Fibroblast of lung (primary cell): ENCODE measurements at regions not wholly inside any gene's neighbourhood (a gene's known extent, or its start where the extent isn't known, plus 50 kb on each side); places are given as distances from the start of the nearest gene placed in this dataset.

Experiments used
- CTCF ChIP-seq, 2 donors: IDR thresholded peaks in 1 of 2; conservative IDR thresholded peaks in 1 of 2; 1 replicate in 1 of 2; 2 replicates in 1 of 2; pipeline ENCODE4 v1.5.1; 2011 to 2012; ENCODE audit warnings: low read length in 2 of 2, control low read depth in 1 of 2, inconsistent platforms in 1 of 2, low read depth in 1 of 2, mild to moderate bottlenecking in 1 of 2
- EZH2 ChIP-seq: IDR thresholded peaks from 2 replicates; pipeline ENCODE4 v1.5.1; 2012; ENCODE audit warnings: low read length, control low read depth, mild to moderate bottlenecking; ENCODE audit errors: missing control alignments

GRCh38 chrX:147485207-147485606 lies 426.5 kb upstream of the FMR1 start:
- no peak for TF ChIP-seq CTCF (conservative IDR thresholded peaks at IDR 0.05 in 1 of 2, IDR thresholded peaks at IDR 0.05 in 1 of 2; ENCODE audit: low read depth in 1 of 2, low read length in 2 of 2)
- TF ChIP-seq EZH2 = no peak
